ENCODE measurements at regions not wholly inside any gene's neighbourhood (a gene's known extent, or its start where the extent isn't known, plus 50 kb on each side); places are given as distances from the start of the nearest gene placed in this dataset.
"Not testable (repeated sequence)": the region's sequence is repeated elsewhere in the genome, so short reads cannot be mapped to it uniquely, and the experiment has no call there.

DNA sequence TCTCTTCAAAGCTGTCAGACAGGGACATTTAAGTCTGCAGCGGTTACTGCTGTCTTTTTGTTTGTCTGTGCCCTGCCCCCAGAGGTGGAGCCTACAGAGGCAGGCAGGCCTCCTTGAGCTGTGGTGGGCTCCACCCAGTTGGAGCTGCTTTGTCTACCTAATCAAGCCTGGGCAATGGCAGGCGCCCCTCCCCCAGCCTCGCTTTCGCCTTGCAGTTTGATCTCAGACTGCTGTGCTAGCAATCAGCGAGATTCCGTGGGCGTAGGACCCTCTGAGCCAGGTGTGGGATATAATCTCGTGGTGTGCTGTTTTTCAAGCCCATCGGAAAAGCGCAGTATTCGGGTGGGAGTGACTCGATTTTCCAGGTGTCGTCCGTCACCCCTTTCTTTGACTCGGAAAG lies 648.1 kb upstream of the RAG2 start:
- not testable (repeated sequence) for DNase-seq

DNA sequence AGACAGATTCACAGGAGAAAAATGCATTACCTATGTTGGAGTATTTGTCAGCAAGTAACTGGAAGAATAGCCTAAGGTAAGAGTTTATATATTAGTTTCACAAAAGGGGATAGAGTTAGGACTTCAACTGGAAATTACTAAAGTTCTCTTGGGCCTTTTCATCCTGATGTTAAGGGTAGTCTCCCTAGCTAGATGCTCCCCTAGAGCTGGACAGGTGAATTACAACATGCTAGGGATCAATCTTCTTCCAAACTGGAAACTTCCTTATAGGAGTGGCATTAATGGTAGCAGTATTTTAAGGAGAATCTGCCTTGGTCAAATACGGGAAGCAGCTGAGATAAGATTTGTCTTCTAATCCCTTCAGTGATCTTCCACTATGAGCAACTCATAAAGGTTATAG lies 632.8 kb upstream of the RAG2 start:
- DNase-seq, result no peak

- no peak for DNase-seq
Observed at GRCh38 chr11:37223962-37224361, 625.9 kb upstream of the RAG2 start.

DNA sequence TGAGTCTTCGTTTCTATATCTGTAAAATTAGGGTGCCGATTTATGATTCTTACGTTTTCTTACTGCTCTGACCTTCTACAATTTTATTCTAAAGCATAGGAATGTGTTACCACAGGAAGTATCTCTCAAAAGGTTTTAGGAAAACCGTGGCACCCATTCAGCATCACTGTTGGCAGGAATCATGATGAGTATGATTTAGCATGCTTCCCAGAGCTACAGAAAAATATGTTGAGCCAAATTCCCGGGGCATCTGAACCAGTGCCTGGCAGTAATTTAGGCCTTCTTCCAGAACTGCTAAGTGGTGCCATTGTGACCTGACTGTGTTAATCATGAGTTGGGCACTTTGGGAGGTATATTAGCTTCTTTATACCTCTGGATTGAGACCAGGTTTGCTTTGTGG lies 605.0 kb upstream of the RAG2 start:
- no peak for DNase-seq

GRCh38 chr11:37199082-37199481 lies 601.0 kb upstream of the RAG2 start:
- DNase-seq, result no peak

GRCh38 chr11:37184326-37184725 lies 586.3 kb upstream of the RAG2 start:
- DNase-seq, result no peak

DNA sequence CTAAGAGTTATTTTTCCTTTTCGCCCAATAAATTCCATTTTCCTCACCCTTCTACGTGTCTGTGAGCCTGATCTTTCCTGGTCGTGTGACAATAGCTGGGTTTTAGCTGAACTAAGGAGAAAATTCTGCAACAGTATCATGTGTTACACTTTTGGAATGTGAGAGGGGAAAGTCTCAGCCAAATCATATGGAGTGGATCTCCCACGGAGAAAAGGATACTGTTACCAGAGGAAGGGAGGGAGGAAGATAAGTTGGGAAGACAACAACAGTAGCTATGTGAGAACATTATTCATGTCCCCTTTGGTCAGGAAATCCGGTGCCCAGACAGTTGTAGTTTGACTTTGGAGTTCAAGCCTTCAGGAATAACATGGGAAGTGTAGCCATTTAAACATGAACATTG lies 584.0 kb upstream of the RAG2 start:
- DNase-seq, result no peak

DNA sequence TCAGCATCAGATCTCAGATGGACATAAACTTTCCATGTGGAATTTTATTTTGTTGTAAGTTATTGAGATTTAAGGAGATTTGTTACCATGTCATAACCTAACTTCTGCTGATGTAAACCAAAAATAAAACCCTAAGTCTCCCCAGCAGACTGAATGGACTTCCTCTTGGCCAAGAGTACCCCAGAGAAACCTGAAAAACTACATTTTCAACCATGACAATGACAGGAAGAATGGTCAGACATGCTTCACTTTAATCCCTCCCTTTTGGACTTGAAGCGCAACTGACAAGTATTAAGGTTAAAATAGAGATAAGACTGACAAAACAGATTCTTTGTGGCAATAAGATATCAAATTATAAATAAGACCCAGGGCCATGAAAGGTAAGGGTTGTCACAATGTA lies 579.7 kb upstream of the RAG2 start:
- no peak for DNase-seq

DNA sequence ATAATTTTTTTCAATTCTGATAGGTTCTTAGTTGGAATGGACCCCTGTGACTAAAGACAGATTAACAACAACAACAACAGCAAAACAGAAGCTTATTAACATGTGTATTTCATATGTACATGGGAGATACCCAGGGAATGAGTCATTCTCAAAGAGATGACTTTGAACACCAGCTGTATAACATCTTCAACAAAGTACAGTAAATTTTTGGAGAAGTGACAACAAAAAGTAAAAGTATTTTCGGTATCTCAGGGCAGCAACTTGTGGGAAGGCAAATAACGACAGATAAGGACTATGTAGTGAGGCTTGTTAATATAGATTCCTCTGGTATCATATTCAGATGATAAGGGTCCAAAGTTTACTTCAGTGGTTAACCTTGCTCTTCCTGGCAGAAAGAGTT lies 573.4 kb upstream of the RAG2 start:
- DNase-seq, result no peak

DNA sequence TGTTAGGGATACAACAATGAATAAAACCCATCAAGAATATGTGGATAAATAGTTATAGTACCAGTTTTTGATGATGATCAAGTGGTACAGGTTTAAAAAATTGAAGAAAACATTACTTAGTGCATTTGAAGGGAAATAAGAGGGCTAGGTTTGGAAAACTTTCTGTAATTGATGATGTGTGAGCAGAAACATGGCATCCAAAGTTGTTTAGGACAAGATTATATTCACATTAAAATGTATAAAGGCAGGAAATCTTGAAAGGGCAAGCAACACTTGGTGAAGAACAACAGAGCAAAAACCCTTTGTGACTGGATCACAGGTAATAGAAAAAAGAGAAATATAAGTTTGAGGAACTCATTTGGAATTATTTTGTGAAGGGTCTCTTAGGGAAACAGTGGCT lies 572.3 kb upstream of the RAG2 start:
- no peak for DNase-seq

- not testable (repeated sequence) for DNase-seq
Observed at GRCh38 chr11:37145434-37145833, 547.4 kb upstream of the RAG2 start.

GRCh38 chr11:37142591-37142990 lies 544.6 kb upstream of the RAG2 start:
- DNase-seq, result no peak

DNA sequence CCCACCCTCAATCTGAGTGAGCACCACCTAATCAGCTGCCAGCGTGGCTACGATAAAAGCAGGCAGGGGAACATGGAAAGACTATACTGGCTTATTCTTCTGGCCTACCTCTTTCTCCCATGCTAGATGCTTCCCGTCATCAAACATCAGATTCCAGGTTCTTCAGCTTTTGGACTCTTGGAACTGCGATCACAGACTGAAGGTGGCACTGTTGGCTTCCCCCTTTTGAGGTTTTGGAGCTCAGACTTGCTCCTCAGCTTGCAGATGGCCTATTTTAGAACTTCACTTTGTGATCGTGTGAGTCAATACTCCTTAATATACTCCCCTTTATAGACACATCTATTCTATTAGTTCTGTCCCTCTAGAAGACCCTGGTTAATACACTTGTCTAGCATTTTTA lies 543.7 kb upstream of the RAG2 start:
- DNase-seq, result no peak

- not testable (repeated sequence) for DNase-seq
Observed at GRCh38 chr11:37135606-37136005, 537.6 kb upstream of the RAG2 start.

DNA sequence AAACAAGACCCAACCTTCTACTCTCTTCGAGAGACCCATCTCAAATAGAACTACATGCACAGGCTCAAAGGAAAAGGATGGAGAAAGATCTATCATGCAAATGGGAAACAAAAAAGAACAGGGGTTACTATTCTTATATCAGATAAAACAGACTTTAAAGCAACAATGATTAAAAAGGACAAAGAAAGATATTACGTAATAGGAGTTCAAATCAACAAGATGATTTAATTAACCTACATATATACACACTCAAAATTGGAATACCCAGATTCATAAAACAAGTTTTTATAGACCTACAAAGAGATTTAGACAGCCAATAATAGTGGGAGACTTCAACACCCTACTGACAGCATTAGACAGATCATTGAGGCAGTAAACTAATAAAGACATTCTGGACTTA lies 536.6 kb upstream of the RAG2 start:
- no peak for DNase-seq

DNA sequence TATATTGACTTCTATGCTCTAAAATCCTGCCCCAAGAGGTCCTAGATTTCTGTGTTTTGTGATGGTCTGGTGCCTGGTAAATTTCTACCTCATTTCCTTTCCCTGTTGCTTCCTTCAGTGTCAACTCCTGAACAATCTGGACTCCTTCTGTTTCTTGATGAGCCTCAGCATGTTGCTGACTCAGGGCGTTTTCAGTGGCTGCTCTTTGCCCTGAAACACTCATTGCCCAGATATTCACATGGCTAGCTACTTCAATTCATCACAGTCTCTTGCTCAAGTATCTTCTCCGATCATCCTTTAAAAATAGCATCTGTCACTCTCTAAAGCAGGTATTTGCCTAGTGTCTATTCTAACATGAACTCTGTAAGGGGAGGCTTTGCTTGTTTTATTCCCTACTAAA lies 526.3 kb upstream of the RAG2 start:
- no peak for DNase-seq

DNA sequence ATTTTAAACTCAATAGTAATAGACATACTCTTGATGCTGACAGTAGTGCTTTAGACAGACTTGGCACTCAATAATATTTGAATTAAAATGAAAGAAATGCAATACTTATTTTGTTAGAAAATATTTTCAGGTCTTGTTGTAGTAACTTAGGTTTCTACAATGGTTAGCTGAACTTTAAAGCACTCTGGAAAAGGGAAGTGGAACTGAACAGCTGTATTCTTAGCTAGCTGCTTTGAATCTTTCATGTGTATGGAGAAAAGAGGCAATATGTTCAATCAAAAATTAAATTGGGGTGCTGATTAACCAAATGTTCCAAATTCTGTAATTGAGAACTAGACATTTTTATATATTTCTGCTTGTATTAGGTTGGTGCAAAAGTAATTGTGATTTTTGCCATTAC lies 517.9 kb upstream of the RAG2 start:
- peak; percentile 42 for DNase-seq

DNA sequence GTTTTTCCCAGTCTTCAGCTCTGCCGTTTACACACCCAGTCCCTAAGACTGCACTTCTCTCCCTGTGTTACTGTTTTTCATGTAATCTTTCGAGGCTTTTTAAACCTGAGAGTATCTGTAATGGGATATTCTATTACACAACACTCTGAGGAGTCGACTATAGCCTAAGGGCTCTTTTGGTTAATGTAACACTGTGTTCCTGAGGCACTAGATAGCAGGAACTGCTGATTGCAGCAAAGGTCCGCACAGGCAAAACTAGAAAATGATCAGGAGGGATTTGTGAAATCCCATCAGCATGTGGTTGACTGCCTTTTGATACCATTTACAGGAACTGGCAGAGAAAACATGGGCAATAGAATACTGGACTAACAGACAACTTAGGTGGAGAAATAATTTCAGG lies 512.3 kb upstream of the RAG2 start:
- DNase-seq, result no peak

GRCh38 chr11:37109286-37109585 lies 511.2 kb upstream of the RAG2 start:
- no peak for DNase-seq

DNA sequence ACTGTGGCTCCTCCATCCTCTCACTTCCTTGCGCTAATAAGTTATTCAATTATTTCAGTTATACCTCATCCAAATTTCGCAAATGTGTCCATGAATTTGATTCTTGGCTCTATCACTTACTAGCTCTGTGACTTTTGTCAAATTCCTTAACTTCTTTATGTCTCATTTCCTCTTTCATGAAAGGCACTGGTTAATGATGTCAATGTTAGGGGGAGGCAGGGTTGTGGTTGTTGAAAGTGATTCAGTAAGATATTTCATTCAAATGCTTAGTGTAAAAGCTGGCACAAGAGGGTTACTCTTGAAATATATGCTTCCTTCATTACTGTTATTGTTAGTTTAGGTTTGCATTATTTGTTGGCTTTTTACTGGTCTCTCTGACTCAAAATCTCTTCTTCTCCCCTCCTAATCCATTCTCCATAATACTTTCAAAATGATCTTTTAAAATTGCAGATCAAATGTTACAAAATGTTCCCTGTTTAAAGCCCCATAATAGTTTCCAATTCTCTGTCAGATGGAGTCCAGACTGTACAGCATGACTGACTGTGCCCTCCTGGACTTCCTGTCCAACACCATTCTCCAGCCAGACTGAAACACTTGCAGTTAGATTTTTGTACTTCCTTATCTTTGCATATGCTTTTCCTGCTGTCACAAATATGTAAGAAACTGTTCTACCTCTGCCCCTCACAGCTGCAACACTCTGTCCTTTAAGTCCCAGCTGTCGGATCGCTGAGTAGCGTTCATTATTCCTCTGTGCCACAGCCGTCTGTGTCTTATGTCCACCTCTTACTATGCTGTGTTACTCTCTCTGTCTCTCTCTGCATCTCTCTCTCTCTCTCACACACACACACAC lies 510.6 kb upstream of the RAG2 start:
- DNase-seq, result peak; percentile 74

DNA sequence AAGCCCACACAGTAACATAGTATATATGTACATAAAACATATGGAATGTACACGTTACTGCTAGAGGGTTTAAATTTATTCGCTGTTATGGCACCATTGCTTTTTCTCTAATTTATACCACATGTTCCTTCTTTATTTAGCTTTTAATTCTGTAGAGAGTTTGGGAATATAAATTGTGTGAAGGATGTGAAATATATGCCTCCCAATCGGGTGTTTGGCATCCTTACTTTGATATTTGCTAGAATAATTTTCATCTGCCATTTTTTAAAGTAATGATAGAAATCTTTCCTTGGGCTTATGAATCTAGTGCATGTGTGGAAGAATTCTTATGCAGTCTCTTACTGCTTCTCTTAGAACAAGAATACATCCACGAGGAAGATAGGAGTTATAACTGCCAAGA lies 509.8 kb upstream of the RAG2 start:
- no peak for DNase-seq

- DNase-seq, result no peak
Observed at GRCh38 chr11:37107415-37107814, 509.4 kb upstream of the RAG2 start.

DNA sequence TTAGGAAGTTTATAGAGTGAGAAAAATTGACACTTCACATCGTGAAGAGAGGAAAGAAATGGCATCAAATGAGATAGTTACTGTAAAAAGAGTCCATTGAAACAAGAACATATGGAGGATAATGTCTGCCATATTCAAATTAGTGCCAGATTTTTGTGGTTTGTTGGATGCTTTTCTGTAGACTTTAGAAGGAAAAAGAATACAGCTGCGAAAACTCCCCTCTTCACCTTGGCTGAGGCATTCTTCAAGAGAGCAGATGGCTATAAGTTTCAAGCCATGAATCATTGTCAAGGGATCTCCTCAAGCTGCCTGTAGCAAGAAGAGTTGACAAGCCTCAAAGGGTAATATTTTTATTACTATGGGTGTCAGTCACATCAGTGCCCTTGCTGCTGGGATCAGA lies 507.4 kb upstream of the RAG2 start:
- DNase-seq, result no peak

GRCh38 chr11:37104380-37104779 lies 506.3 kb upstream of the RAG2 start:
- DNase-seq, result no peak

DNA sequence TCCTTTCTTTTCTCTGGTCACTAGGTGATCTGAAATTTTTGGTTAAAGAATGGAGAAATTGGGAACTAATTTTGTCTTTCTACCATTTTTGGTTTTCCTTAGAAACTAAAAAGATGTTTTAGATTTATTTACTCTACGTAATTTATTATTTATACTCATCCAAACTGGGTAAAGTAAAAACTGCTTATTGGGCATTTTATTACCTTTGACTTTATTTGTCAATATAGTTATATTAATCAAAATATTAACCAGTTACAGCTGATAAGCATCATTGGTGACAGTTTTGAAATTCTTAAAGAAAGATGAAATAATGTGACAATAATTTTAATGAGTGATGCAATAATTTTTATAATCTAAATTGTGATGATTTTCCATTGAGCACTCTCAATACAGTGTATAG lies 502.0 kb upstream of the RAG2 start:
- DNase-seq, result no peak

- no peak for DNase-seq
Observed at GRCh38 chr11:37092487-37092886, 494.5 kb upstream of the RAG2 start.

Measured in MV-4-11 (cell line).